A549 (cell line): ENCODE measurements at regions not wholly inside any gene's neighbourhood (a gene's known extent, or its start where the extent isn't known, plus 50 kb on each side); places are given as distances from the start of the nearest gene placed in this dataset.

Source experiments
- BCL3 ChIP-seq: fragments of >200 bp; sonication (Bioruptor Twin); formaldehyde crosslinking; IDR thresholded peaks from 3 replicates; pipeline ENCODE4 v1.6.1; 2016
- CEBPB ChIP-seq, 2 experiments: fragments of >200 bp in 1 of 2; sonication (Bioruptor Twin) in 1 of 2; formaldehyde crosslinking in 1 of 2; IDR thresholded peaks; 2 replicates each; pipeline ENCODE4 v1.6.1; 2012 to 2016
- CTCF ChIP-seq: fragments of >200 bp; sonication (Bioruptor Twin); formaldehyde crosslinking; IDR thresholded peaks from 3 replicates; pipeline ENCODE4 v1.5.1; 2016
- JUNB ChIP-seq: fragments of >200 bp; sonication (Bioruptor Twin); formaldehyde crosslinking; IDR thresholded peaks from 2 replicates; pipeline ENCODE4 v1.6.1; 2016
- NFE2L2 ChIP-seq: fragments of 150-350 bp; conservative IDR thresholded peaks from 2 replicates; pipeline ENCODE4 v1.6.1; 2014; ENCODE audit warnings: low read length
- POLR2A ChIP-seq: IDR thresholded peaks from 2 replicates; pipeline ENCODE4 v1.6.1; 2012; ENCODE audit warnings: mild to moderate bottlenecking, low read length
- POLR2AphosphoS2 ChIP-seq: conservative IDR thresholded peaks from 2 replicates; pipeline ENCODE4 v1.6.1; 2012; ENCODE audit warnings: low read length, improper control_type of control experiment, inconsistent platforms
- RCOR1 ChIP-seq: fragments of 150-350 bp; IDR thresholded peaks from 2 replicates; pipeline ENCODE4 v1.6.1; 2014; ENCODE audit warnings: antibody characterized with exemption, low read length, low read depth
- RFX5 ChIP-seq: fragments of 450-650 bp; IDR thresholded peaks from 2 replicates; pipeline ENCODE4 v1.7.1; 2014; ENCODE audit warnings: antibody characterized with exemption, mild to moderate bottlenecking, moderate library complexity
- TF ChIP-seq, protein P1 (sequence below): IDR thresholded peaks from 2 replicates; pipeline ENCODE4 v1.6.1; 2012

- TF ChIP-seq BCL3: no peak
- no peak for TF ChIP-seq POLR2AphosphoS2
- TF ChIP-seq CTCF: no peak
- TF ChIP-seq JUNB: no peak
- TF ChIP-seq, protein P1, sequence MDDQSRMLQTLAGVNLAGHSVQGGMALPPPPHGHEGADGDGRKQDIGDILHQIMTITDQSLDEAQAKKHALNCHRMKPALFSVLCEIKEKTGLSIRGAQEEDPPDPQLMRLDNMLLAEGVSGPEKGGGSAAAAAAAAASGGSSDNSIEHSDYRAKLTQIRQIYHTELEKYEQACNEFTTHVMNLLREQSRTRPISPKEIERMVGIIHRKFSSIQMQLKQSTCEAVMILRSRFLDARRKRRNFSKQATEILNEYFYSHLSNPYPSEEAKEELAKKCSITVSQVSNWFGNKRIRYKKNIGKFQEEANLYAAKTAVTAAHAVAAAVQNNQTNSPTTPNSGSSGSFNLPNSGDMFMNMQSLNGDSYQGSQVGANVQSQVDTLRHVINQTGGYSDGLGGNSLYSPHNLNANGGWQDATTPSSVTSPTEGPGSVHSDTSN: no peak
- no peak for TF ChIP-seq CEBPB (IDR thresholded peaks at IDR 0.05)
- no peak for TF ChIP-seq POLR2A
- TF ChIP-seq RFX5: no peak
- no peak for TF ChIP-seq NFE2L2
- TF ChIP-seq RCOR1: no peak
These were observed 623.4 kb upstream of the LUZP2 start for GRCh38 chr11:23873406-23873805.
